Peyer's patch (tissue), 4 donors: ENCODE measurements at regions not wholly inside any gene's neighbourhood (a gene's known extent, or its start where the extent isn't known, plus 50 kb on each side); places are given as distances from the start of the nearest gene placed in this dataset.

Experiments used
- CTCF ChIP-seq, 6 experiments: fragments of 450-650 bp in 4 of 6; fragments of 200-600 bp in 2 of 6; sonication (generic) in 1 of 6; IDR thresholded peaks; one replicate each; pipeline ENCODE4 v1.5.1; 2017 to 2019; ENCODE audit warnings: antibody characterized with exemption in 6 of 6, mild to moderate bottlenecking in 3 of 6, moderate library complexity in 1 of 6
- POLR2A ChIP-seq, 2 donors: fragments of 450-650 bp; IDR thresholded peaks; one replicate each; pipeline ENCODE4 v1.5.1; 2017; ENCODE audit warnings: antibody characterized with exemption in 2 of 2, mild to moderate bottlenecking in 2 of 2, moderate library complexity in 2 of 2

DNA sequence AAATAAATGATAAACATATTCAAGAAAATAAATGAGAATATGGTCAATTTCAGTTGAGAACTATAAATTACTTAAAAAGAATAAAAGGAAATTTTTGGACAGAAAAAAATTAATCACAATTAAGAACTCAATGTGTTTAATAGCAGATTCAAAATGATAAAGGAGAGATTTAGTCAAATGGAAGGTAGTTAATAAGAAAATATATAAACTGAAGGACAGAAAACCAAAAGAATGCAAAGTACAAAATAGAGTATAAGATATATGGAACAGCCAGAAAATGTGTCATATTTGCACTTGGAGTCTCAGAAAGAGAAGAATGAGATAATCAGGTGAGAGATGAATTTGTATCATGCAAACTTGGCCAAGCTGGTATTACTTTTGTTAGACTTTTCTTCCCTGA, 201.8 kb upstream of the ARID1B start:
- no peak for TF ChIP-seq CTCF (IDR thresholded peaks at IDR 0.05)
- no peak for TF ChIP-seq POLR2A (IDR thresholded peaks at IDR 0.05)
